ENCODE measurements at regions not wholly inside any gene's neighbourhood (a gene's known extent, or its start where the extent isn't known, plus 50 kb on each side); places are given as distances from the start of the nearest gene placed in this dataset.

- no peaks in the 10 kb centered on the region for H3K27me3 ChIP-seq
- FAIRE-seq, result no peak
- no peaks in the 10 kb centered on the region for H3K4me1 ChIP-seq
- H3K9me3 ChIP-seq, result no peaks in the 10 kb centered on the region
- no peak for TF ChIP-seq CTCF (IDR thresholded peaks at IDR 0.05)
- WGBS, 2 donors, result 75 to 86% methylated on average over 3 of the region's 3 CpGs
- ATAC-seq, result no peak
- no peak for DNase-seq
- H3K27ac ChIP-seq, result no peak overlapping the region
- H3K4me3 ChIP-seq, result no peak overlapping the region
- no peaks in the 10 kb centered on the region for H3K36me3 ChIP-seq
- intact Hi-C loops (cut with DNase I), result no loop called here
These were observed 414.1 kb upstream of the ID2 start for GRCh38 chr2:8267721-8268120.

- Histone ChIP-seq H3K9me3 (no peaks in the 10 kb centered on the region), H3K4me1 (no peaks in the 10 kb centered on the region), H3K36me3 (no peaks in the 10 kb centered on the region), H3K4me3 (no peak overlapping the region), H3K27ac (no peak overlapping the region), H3K27me3 (no peaks in the 10 kb centered on the region)
- ATAC-seq (peak in 1 of 4 donors; percentile 12), FAIRE-seq (no peak), DNase-seq (no peak)
- WGBS, 2 donors, result 48 to 51% methylated on average over 8 of the region's 8 CpGs
- intact Hi-C loops (cut with DNase I), result no loop called here
- no peak for TF ChIP-seq CTCF (IDR thresholded peaks at IDR 0.05)
These were observed 413.6 kb upstream of the ID2 start for GRCh38 chr2:8268172-8268783.

GRCh38 chr2:8270699-8271098, 411.2 kb upstream of the ID2 start:
- Histone ChIP-seq H3K27ac (no peak overlapping the region), H3K36me3 (no peaks in the 10 kb centered on the region), H3K4me3 (no peak overlapping the region), H3K27me3 (no peaks in the 10 kb centered on the region), H3K9me3 (no peaks in the 10 kb centered on the region), H3K4me1 (no peaks in the 10 kb centered on the region)
- ATAC-seq (no peak), DNase-seq (no peak), FAIRE-seq (no peak)
- no peak for TF ChIP-seq CTCF (IDR thresholded peaks at IDR 0.05)
- intact Hi-C loops (cut with DNase I), result no loop called here

- FAIRE-seq (no peak), ATAC-seq (no peak), DNase-seq (no peak)
- Histone ChIP-seq H3K27me3 (no peaks in the 10 kb centered on the region), H3K9me3 (no peaks in the 10 kb centered on the region), H3K4me1 (no peaks in the 10 kb centered on the region), H3K27ac (no peak overlapping the region), H3K36me3 (no peaks in the 10 kb centered on the region), H3K4me3 (no peak overlapping the region)
- no peak for TF ChIP-seq CTCF (IDR thresholded peaks at IDR 0.05)
- 68 to 82% methylated on average over 3 of the region's 3 CpGs for WGBS, 2 donors
- intact Hi-C loops (cut with DNase I), result no loop called here
These were observed 410.4 kb upstream of the ID2 start for GRCh38 chr2:8271461-8271860.

- H3K36me3 ChIP-seq, result no peaks in the 10 kb centered on the region
- FAIRE-seq, result no peak
- WGBS, 2 donors, result 85 to 89% methylated on average over 4 of the region's 4 CpGs
- TF ChIP-seq CTCF (IDR thresholded peaks at IDR 0.05), result no peak
- DNase-seq, result no peak
- intact Hi-C loops (cut with DNase I), result no loop called here
- H3K4me1 ChIP-seq, result no peaks in the 10 kb centered on the region
- H3K9me3 ChIP-seq, result no peaks in the 10 kb centered on the region
- no peaks in the 10 kb centered on the region for H3K27me3 ChIP-seq
- H3K27ac ChIP-seq, result no peak overlapping the region
- H3K4me3 ChIP-seq, result no peak overlapping the region
- no peak for ATAC-seq
These were observed 405.8 kb upstream of the ID2 start for GRCh38 chr2:8276026-8276425.
